GM12892 (cell line): ENCODE measurements at regions not wholly inside any gene's neighbourhood (a gene's known extent, or its start where the extent isn't known, plus 50 kb on each side); places are given as distances from the start of the nearest gene placed in this dataset.
"Not testable (repeated sequence)": the region's sequence is repeated elsewhere in the genome, so short reads cannot be mapped to it uniquely, and the experiment has no call there.

Experiments used
- POLR2A ChIP-seq: IDR thresholded peaks from 2 replicates; pipeline ENCODE4 v1.6.1; 2011; ENCODE audit warnings: low read depth, low read length, control low read depth
- POLR2AphosphoS5 ChIP-seq: IDR thresholded peaks from 2 replicates; pipeline ENCODE4 v1.6.1; 2011; ENCODE audit warnings: low read depth, low read length, control low read depth
- TAF1 ChIP-seq: IDR thresholded peaks from 2 replicates; pipeline ENCODE4 v1.6.1; 2011; ENCODE audit warnings: low read depth, mild to moderate bottlenecking, control low read depth, low read length, borderline replicate concordance

DNA sequence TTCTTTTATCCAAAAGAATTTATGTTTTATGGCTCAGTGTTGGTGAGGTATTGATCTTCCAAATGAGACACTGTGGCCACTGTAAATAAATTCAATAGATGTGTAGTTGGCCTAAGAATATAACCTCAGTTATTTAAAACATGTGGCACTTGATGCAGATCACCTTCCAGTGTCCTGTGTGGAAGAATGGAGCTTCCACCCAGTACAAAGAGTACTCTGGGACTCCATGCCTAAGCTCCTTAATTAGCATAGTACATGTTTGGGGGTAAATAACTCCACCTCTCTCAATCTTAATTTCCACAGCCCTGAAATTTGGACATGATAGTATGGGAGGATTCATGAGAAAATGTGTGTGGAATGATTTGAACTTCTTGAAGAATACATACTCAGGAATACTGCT is 105.7 kb downstream of the SPDYE17 start:
- not testable (repeated sequence) for TF ChIP-seq POLR2A, TAF1, POLR2AphosphoS5
